A673 (cell line): ENCODE measurements at regions not wholly inside any gene's neighbourhood (a gene's known extent, or its start where the extent isn't known, plus 50 kb on each side); places are given as distances from the start of the nearest gene placed in this dataset.

ENCODE experiments used
- CTCF ChIP-seq: fragments of 300-800, 200-600 bp; sonication (generic); conservative IDR thresholded peaks from 2 replicates; pipeline ENCODE4 v1.5.1; 2017; ENCODE audit warnings: low read depth, mild to moderate bottlenecking, antibody characterized with exemption, low read length, moderate library complexity, mixed read lengths
- EZH2 ChIP-seq: fragments of 200-600 bp; sonication (generic); IDR thresholded peaks from 2 replicates; pipeline ENCODE4 v1.6.1; 2017; ENCODE audit warnings: borderline replicate concordance, low read depth, mild to moderate bottlenecking, mixed read lengths, antibody characterized with exemption, low read length; ENCODE audit not compliant: poor library complexity, severe bottlenecking

- no peak for TF ChIP-seq CTCF
- TF ChIP-seq EZH2 = no peak
These were observed 68.0 kb downstream of the SNX12 start for GRCh38 chrX:71000139-71000538.
